NCI-H1417 treated with DMSO at 0.1 percent for 48 hours (cell line): ENCODE measurements at regions not wholly inside any gene's neighbourhood (a gene's known extent, or its start where the extent isn't known, plus 50 kb on each side); places are given as distances from the start of the nearest gene placed in this dataset.

Experiments
- DNase-seq: peaks from one replicate; lab custom pipeline; 2025; lab: John Stamatoyannopoulos, UW

- DNase-seq, result no peak
Observed at GRCh38 chr7:110050785-110051184, 1040.1 kb upstream of the LRRN3 start.

- no peak for DNase-seq
Observed at GRCh38 chr7:110051372-110051771, 1039.6 kb upstream of the LRRN3 start.

GRCh38 chr7:110056331-110056730, 1034.6 kb upstream of the LRRN3 start:
- no peak for DNase-seq

GRCh38 chr7:110058401-110058800, 1032.5 kb upstream of the LRRN3 start:
- DNase-seq, result no peak

- DNase-seq, result no peak
Observed at GRCh38 chr7:110061387-110061786, 1029.5 kb upstream of the LRRN3 start.

GRCh38 chr7:110065121-110065520, 1025.8 kb upstream of the LRRN3 start:
- DNase-seq, result peak; percentile 99

GRCh38 chr7:110066843-110067242, 1024.1 kb upstream of the LRRN3 start:
- DNase-seq, result no peak

GRCh38 chr7:110071192-110071591, 1019.7 kb upstream of the LRRN3 start:
- no peak for DNase-seq

- DNase-seq, result no peak
Observed at GRCh38 chr7:110075450-110075849, 1015.5 kb upstream of the LRRN3 start.

GRCh38 chr7:110076194-110076593, 1014.7 kb upstream of the LRRN3 start:
- DNase-seq, result no peak

- DNase-seq, result no peak
Observed at GRCh38 chr7:110084181-110084807, 1006.6 kb upstream of the LRRN3 start.

GRCh38 chr7:110090110-110090820, 1000.7 kb upstream of the LRRN3 start:
- DNase-seq, result no peak

GRCh38 chr7:110095372-110096052, 995.4 kb upstream of the LRRN3 start:
- no peak for DNase-seq

GRCh38 chr7:110104243-110104642, 986.7 kb upstream of the LRRN3 start:
- DNase-seq, result no peak

- peak; percentile 91 for DNase-seq
Observed at GRCh38 chr7:110105307-110105706, 985.6 kb upstream of the LRRN3 start.

GRCh38 chr7:110105840-110106239, 985.1 kb upstream of the LRRN3 start:
- DNase-seq, result no peak

- no peak for DNase-seq
Observed at GRCh38 chr7:110119883-110120581, 970.9 kb upstream of the LRRN3 start.

- DNase-seq, result no peak
Observed at GRCh38 chr7:110129159-110129558, 961.8 kb upstream of the LRRN3 start.

GRCh38 chr7:110130669-110131068, 960.3 kb upstream of the LRRN3 start:
- peak; percentile 15 for DNase-seq

- DNase-seq, result no peak
Observed at GRCh38 chr7:110131344-110131743, 959.6 kb upstream of the LRRN3 start.

GRCh38 chr7:110139056-110139455, 951.9 kb upstream of the LRRN3 start:
- DNase-seq, result no peak

GRCh38 chr7:110142939-110143526, 947.9 kb upstream of the LRRN3 start:
- no peak for DNase-seq
